Body of pancreas (tissue), 4 donors: ENCODE measurements at regions not wholly inside any gene's neighbourhood (a gene's known extent, or its start where the extent isn't known, plus 50 kb on each side); places are given as distances from the start of the nearest gene placed in this dataset.

ENCODE experiments used
- CTCF ChIP-seq, 7 experiments: fragments of 450-650 bp in 4 of 7; fragments of 200-600 bp in 3 of 7; sonication (generic) in 3 of 7; IDR thresholded peaks; one replicate each; pipeline ENCODE4 v1.5.1; 2016 to 2019; ENCODE audit warnings: antibody characterized with exemption in 7 of 7
- POLR2A ChIP-seq, 3 donors: fragments of 450-650 bp; IDR thresholded peaks; one replicate each; pipeline ENCODE4 v1.6.1; 2016; ENCODE audit warnings: antibody characterized with exemption in 3 of 3, mild to moderate bottlenecking in 2 of 3

- no peak for TF ChIP-seq CTCF (IDR thresholded peaks at IDR 0.05)
- no peak for TF ChIP-seq POLR2A (IDR thresholded peaks at IDR 0.05)
These were observed 480.8 kb upstream of the TECRL start for GRCh38 chr4:64889906-64890610.
